ENCODE measurements at regions not wholly inside any gene's neighbourhood (a gene's known extent, or its start where the extent isn't known, plus 50 kb on each side); places are given as distances from the start of the nearest gene placed in this dataset.
A peak's percentile ranks its signal among the peaks of the same experiment; 100 is the strongest.

GRCh38 chr15:81774309-81774708, 271.5 kb downstream of the MEX3B start:
- DNase-seq (ENCODE audit: low spot score): no peak

GRCh38 chr15:81768773-81769172, 277.0 kb downstream of the MEX3B start:
- DNase-seq (ENCODE audit: low spot score): no peak

- DNase-seq (ENCODE audit: low spot score): no peak
Measured at GRCh38 chr15:81766829-81767475, 278.9 kb downstream of the MEX3B start.

GRCh38 chr15:81765816-81766215, 280.0 kb downstream of the MEX3B start:
- DNase-seq (ENCODE audit: low spot score): no peak

- DNase-seq (ENCODE audit: low spot score): no peak
Measured at GRCh38 chr15:81763304-81763703, 282.5 kb downstream of the MEX3B start.

- no peak for DNase-seq (ENCODE audit: low spot score)
Measured at GRCh38 chr15:81760686-81761085, 285.1 kb downstream of the MEX3B start.

GRCh38 chr15:81758818-81759284, 287.0 kb downstream of the MEX3B start:
- DNase-seq (ENCODE audit: low spot score): no peak

GRCh38 chr15:81755626-81756025, 290.2 kb downstream of the MEX3B start:
- DNase-seq (ENCODE audit: low spot score): no peak

GRCh38 chr15:81754078-81754477, 291.7 kb downstream of the MEX3B start:
- no peak for DNase-seq (ENCODE audit: low spot score)

- DNase-seq (ENCODE audit: low spot score): no peak
Measured at GRCh38 chr15:81752974-81753373, 292.8 kb downstream of the MEX3B start.

GRCh38 chr15:81752546-81752942, 293.3 kb downstream of the MEX3B start:
- peak; percentile 27 for DNase-seq (ENCODE audit: low spot score)

GRCh38 chr15:81751816-81752545, 293.8 kb downstream of the MEX3B start:
- no peak for DNase-seq (ENCODE audit: low spot score)

- no peak for DNase-seq (ENCODE audit: low spot score)
Measured at GRCh38 chr15:81751256-81751655, 294.6 kb downstream of the MEX3B start.

GRCh38 chr15:81749716-81750375, 296.0 kb downstream of the MEX3B start:
- DNase-seq (ENCODE audit: low spot score): no peak

GRCh38 chr15:81747482-81747881, 298.3 kb downstream of the MEX3B start:
- no peak for DNase-seq (ENCODE audit: low spot score)

- DNase-seq (ENCODE audit: low spot score): no peak
Measured at GRCh38 chr15:81747026-81747425, 298.8 kb downstream of the MEX3B start.

- DNase-seq (ENCODE audit: low spot score): no peak
Measured at GRCh38 chr15:81744364-81744763, 301.5 kb downstream of the MEX3B start.

GRCh38 chr15:81740416-81740815, 305.4 kb downstream of the MEX3B start:
- DNase-seq (ENCODE audit: low spot score): no peak

- no peak for DNase-seq (ENCODE audit: low spot score)
Measured at GRCh38 chr15:81729340-81729739, 316.5 kb downstream of the MEX3B start.

- no peak for DNase-seq (ENCODE audit: low spot score)
Measured at GRCh38 chr15:81728726-81729125, 317.1 kb downstream of the MEX3B start.

GRCh38 chr15:81725590-81725989, 320.2 kb downstream of the MEX3B start:
- DNase-seq (ENCODE audit: low spot score): no peak

GRCh38 chr15:81724536-81724935, 321.3 kb downstream of the MEX3B start:
- DNase-seq (ENCODE audit: low spot score): no peak

- DNase-seq (ENCODE audit: low spot score): no peak
Measured at GRCh38 chr15:81723701-81724100, 322.1 kb downstream of the MEX3B start.
